GM23248 (cell line): ENCODE measurements at regions not wholly inside any gene's neighbourhood (a gene's known extent, or its start where the extent isn't known, plus 50 kb on each side); places are given as distances from the start of the nearest gene placed in this dataset.

ENCODE experiments used
- DNase-seq: peaks from one replicate; pipeline ENCODE4 v3.0.0-alpha.2; 2015
- H2AFZ ChIP-seq: fragments of 200-600 bp; sonication (generic); 2 replicates; pipeline ENCODE4 v1.6.1; 2016; ENCODE audit warnings: antibody characterized with exemption
- H3F3A ChIP-seq: fragments of 200-600 bp; sonication (generic); 2 replicates; pipeline ENCODE4 v1.6.1; 2016; ENCODE audit warnings: mild to moderate bottlenecking, antibody characterized with exemption, mixed run types; ENCODE audit not compliant: insufficient read depth
- H3K27ac ChIP-seq: fragments of 200-600 bp; sonication (generic); 2 replicates; pipeline ENCODE4 v1.5.1; 2016; ENCODE audit warnings: mild to moderate bottlenecking
- H3K27me3 ChIP-seq: fragments of 200-600 bp; sonication (generic); replicated peaks from 2 replicates; pipeline ENCODE4 v1.6.1; 2016; ENCODE audit warnings: mild to moderate bottlenecking; ENCODE audit not compliant: insufficient read depth
- H3K36me3 ChIP-seq: fragments of 200-600 bp; sonication (generic); 2 replicates; pipeline ENCODE4 v1.6.1; 2016; ENCODE audit warnings: low read depth, mild to moderate bottlenecking
- H3K4me1 ChIP-seq: fragments of 200-600 bp; sonication (generic); 2 replicates; pipeline ENCODE4 v1.6.1; 2016; ENCODE audit warnings: mild to moderate bottlenecking; ENCODE audit not compliant: insufficient read depth
- H3K4me2 ChIP-seq: fragments of 200-600 bp; sonication (generic); one replicate; pipeline ENCODE4 v1.6.1; 2016; ENCODE audit warnings: mild to moderate bottlenecking; ENCODE audit not compliant: unreplicated experiment
- H3K4me3 ChIP-seq: fragments of 200-600 bp; sonication (generic); 2 replicates; pipeline ENCODE4 v1.5.1; 2016; ENCODE audit warnings: mild to moderate bottlenecking
- H3K79me2 ChIP-seq: fragments of 200-600 bp; sonication (generic); 2 replicates; pipeline ENCODE4 v1.6.1; 2016; ENCODE audit warnings: mild to moderate bottlenecking; ENCODE audit not compliant: insufficient read depth
- H3K9ac ChIP-seq: fragments of 200-600 bp; sonication (generic); 2 replicates; pipeline ENCODE4 v1.6.1; 2016; ENCODE audit warnings: mild to moderate bottlenecking
- H3K9me2 ChIP-seq: fragments of 200-600 bp; sonication (generic); 2 replicates; pipeline ENCODE4 v1.6.1; 2016; ENCODE audit warnings: mixed run types, mild to moderate bottlenecking, moderate library complexity; ENCODE audit not compliant: insufficient read depth
- H3K9me3 ChIP-seq: fragments of 200-600 bp; sonication (generic); one replicate; pipeline ENCODE4 v1.6.1; 2017; ENCODE audit warnings: low read depth
- H4K20me1 ChIP-seq: fragments of 200-600 bp; sonication (generic); 2 replicates; pipeline ENCODE4 v1.6.0; 2016; ENCODE audit not compliant: insufficient read depth
- EZH2 ChIP-seq: fragments of 200-600 bp; sonication (generic); IDR thresholded peaks from 2 replicates; pipeline ENCODE4 v1.6.1; 2018; ENCODE audit warnings: antibody characterized with exemption, mild to moderate bottlenecking; ENCODE audit not compliant: insufficient read depth, poor library complexity, severe bottlenecking
- EZH2phosphoT487 ChIP-seq: fragments of 200-600 bp; sonication (generic); IDR thresholded peaks from 2 replicates; pipeline ENCODE4 v1.6.1; 2018; ENCODE audit warnings: antibody characterized with exemption, moderate library complexity, mild to moderate bottlenecking, low read depth; ENCODE audit not compliant: insufficient read depth
- WGBS, 2 experiments: methylation state at CpG; one replicate each; pipeline ENCODE4 v1.1.6; 2015 to 2017; ENCODE audit warnings: low lambda C conversion rate in 2 of 2, low coverage in 1 of 2; ENCODE audit errors: missing lambda C conversion rate in 2 of 2; 5-methylcytosine and 5-hydroxymethylcytosine counted together
- in situ Hi-C: fragments of 300-500 bp; cut with MboI; formaldehyde crosslinking; loops from 2 replicates; pipeline ENCODE4 v1.15.0; 2020

- no peaks in the 10 kb centered on the region for H3K27me3 ChIP-seq
- H3K27ac ChIP-seq: no peak overlapping the region
- no peaks in the 10 kb centered on the region for H3K79me2 ChIP-seq
- H3K4me1 ChIP-seq: no peaks in the 10 kb centered on the region
- no peak overlapping the region for H3K4me3 ChIP-seq
- no peaks in the 10 kb centered on the region for H3F3A ChIP-seq
- H3K36me3 ChIP-seq: no peaks in the 10 kb centered on the region
- H3K9me3 ChIP-seq: no peaks in the 10 kb centered on the region
- no peak for TF ChIP-seq EZH2
- no peak for TF ChIP-seq EZH2phosphoT487
- no peaks in the 10 kb centered on the region for H3K9me2 ChIP-seq
- no peak overlapping the region for H2AFZ ChIP-seq
- in situ Hi-C loops: no loop called here
- no peak overlapping the region for H3K4me2 ChIP-seq
- H4K20me1 ChIP-seq: no peaks in the 10 kb centered on the region
- no peak for DNase-seq
- H3K9ac ChIP-seq: no peak overlapping the region
Measured at GRCh38 chr18:61148322-61148721, 184.9 kb upstream of the CDH20 start.

- Histone ChIP-seq H4K20me1 (no peaks in the 10 kb centered on the region), H3K79me2 (no peaks in the 10 kb centered on the region), H3K36me3 (no peaks in the 10 kb centered on the region), H3K9me2 (no peaks in the 10 kb centered on the region), H2AFZ (no peak overlapping the region), H3K27me3 (no peaks in the 10 kb centered on the region), H3K9ac (no peak overlapping the region), H3K4me2 (no peak overlapping the region), H3F3A (no peaks in the 10 kb centered on the region), H3K9me3 (no peaks in the 10 kb centered on the region), H3K4me1 (no peaks in the 10 kb centered on the region), H3K4me3 (no peak overlapping the region), H3K27ac (no peak overlapping the region)
- in situ Hi-C loops: no loop called here
- TF ChIP-seq EZH2phosphoT487: no peak
- TF ChIP-seq EZH2: no peak
- 63 to 71% methylated on average over 5 of the region's 5 CpGs for WGBS, 2 experiments
- no peak for DNase-seq
Measured at GRCh38 chr18:61149786-61150185, 183.4 kb upstream of the CDH20 start.

GRCh38 chr18:61153571-61153970 lies 179.7 kb upstream of the CDH20 start:
- Histone ChIP-seq H3K9me2 (no peaks in the 10 kb centered on the region), H3K36me3 (no peaks in the 10 kb centered on the region), H3K79me2 (no peaks in the 10 kb centered on the region), H3K27ac (no peak overlapping the region), H3F3A (no peaks in the 10 kb centered on the region), H4K20me1 (no peaks in the 10 kb centered on the region), H2AFZ (no peak overlapping the region), H3K4me2 (no peak overlapping the region), H3K27me3 (no peaks in the 10 kb centered on the region), H3K9ac (no peak overlapping the region), H3K4me1 (no peaks in the 10 kb centered on the region), H3K9me3 (no peaks in the 10 kb centered on the region), H3K4me3 (no peak overlapping the region)
- no peak for TF ChIP-seq EZH2phosphoT487
- no peak for TF ChIP-seq EZH2
- in situ Hi-C loops: no loop called here
- WGBS, 2 experiments: 54% methylated on average over 3 of the region's 3 CpGs
- no peak for DNase-seq

- DNase-seq: no peak
- in situ Hi-C loops: no loop called here
- H3K36me3 ChIP-seq: no peaks in the 10 kb centered on the region
- no peaks in the 10 kb centered on the region for H3K9me3 ChIP-seq
- no peak overlapping the region for H3K4me2 ChIP-seq
- WGBS, 2 experiments: 37 to 45% methylated on average over 3 of the region's 3 CpGs
- H3K4me3 ChIP-seq: no peak overlapping the region
- no peaks in the 10 kb centered on the region for H3K27me3 ChIP-seq
- no peaks in the 10 kb centered on the region for H3K4me1 ChIP-seq
- TF ChIP-seq EZH2: no peak
- no peak for TF ChIP-seq EZH2phosphoT487
- H3F3A ChIP-seq: no peaks in the 10 kb centered on the region
- H4K20me1 ChIP-seq: no peaks in the 10 kb centered on the region
- H3K9me2 ChIP-seq: no peaks in the 10 kb centered on the region
- no peaks in the 10 kb centered on the region for H3K79me2 ChIP-seq
- H2AFZ ChIP-seq: no peak overlapping the region
- H3K9ac ChIP-seq: no peak overlapping the region
- no peak overlapping the region for H3K27ac ChIP-seq
Measured at GRCh38 chr18:61154866-61155265, 178.4 kb upstream of the CDH20 start.

- Histone ChIP-seq H2AFZ (no peak overlapping the region), H3K79me2 (no peaks in the 10 kb centered on the region), H3K9ac (no peak overlapping the region), H4K20me1 (no peaks in the 10 kb centered on the region), H3F3A (no peaks in the 10 kb centered on the region), H3K4me1 (no peaks in the 10 kb centered on the region), H3K4me3 (no peak overlapping the region), H3K27me3 (no peaks in the 10 kb centered on the region), H3K4me2 (no peak overlapping the region), H3K9me2 (no peaks in the 10 kb centered on the region), H3K9me3 (no peaks in the 10 kb centered on the region), H3K27ac (no peak overlapping the region), H3K36me3 (no peaks in the 10 kb centered on the region)
- TF ChIP-seq EZH2phosphoT487 (no peak), EZH2 (no peak)
- no peak for DNase-seq
- in situ Hi-C loops: no loop called here
- 60 to 61% methylated on average over 3 of the region's 3 CpGs for WGBS, 2 experiments
Measured at GRCh38 chr18:61155586-61155985, 177.6 kb upstream of the CDH20 start.
